AG08395 (cell line): ENCODE measurements at regions not wholly inside any gene's neighbourhood (a gene's known extent, or its start where the extent isn't known, plus 50 kb on each side); places are given as distances from the start of the nearest gene placed in this dataset.
"Not testable (repeated sequence)": the region's sequence is repeated elsewhere in the genome, so short reads cannot be mapped to it uniquely, and the experiment has no call there.

Experiments
- DNase-seq: peaks from one replicate; pipeline ENCODE4 v3.0.0; 2012; ENCODE audit warnings: mixed read lengths, low spot score

GRCh38 chr3:105119801-105120340 is 246.8 kb upstream of the ALCAM start:
- DNase-seq, result no peak

DNA sequence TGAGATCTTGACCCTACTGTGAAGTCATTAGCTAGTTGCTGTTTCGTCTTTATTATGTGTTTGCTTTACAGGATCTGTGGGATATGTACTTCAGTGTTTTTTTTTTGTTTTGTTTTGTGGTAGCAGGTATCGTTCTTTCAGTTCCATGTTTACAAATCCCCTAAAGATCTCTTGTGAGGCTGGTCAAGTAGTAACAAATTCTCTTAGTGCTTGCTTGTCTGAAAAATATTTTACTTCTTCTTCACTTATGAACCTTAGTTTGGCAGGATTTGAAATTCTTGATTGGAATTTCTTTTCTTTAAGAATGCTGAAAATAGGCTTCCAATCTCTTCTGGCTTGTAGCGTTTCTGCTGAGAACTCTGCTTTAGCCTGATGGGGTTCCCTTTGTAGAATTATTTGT is 235.8 kb upstream of the ALCAM start:
- DNase-seq, result no peak

- DNase-seq, result no peak
These were observed 228.8 kb upstream of the ALCAM start for GRCh38 chr3:105137911-105138310.

DNA sequence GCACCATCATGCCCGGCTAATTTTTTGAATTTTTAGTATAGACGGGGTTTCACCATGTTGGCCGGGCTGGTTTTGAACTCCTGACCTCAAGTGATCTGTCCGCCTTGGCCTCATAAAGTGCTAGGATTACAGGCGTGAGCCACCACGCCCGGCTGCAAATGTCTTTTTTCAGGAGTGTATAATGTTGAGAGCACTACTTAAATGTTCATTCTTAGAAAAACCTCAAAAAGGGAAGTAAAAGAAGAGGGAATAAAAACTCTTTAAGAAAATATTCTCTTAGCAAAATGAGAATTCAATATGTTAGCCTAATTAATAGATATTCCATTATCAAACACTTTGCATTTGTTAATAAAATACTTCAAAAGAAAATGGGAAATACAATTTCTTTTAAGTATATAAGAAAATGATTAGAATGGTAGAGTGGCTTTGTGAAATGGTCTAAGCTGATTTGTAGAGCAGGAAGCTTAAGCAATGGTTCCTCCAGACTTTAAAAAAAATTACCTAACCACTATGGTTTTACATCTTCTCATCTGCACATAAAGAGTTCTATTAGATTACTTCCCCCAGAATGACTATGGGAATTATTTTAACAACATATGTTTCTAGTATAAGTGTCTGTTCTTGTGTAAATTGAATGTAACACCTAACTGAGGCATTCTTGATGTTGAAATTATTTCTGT is 226.7 kb upstream of the ALCAM start:
- no peak for DNase-seq

DNA sequence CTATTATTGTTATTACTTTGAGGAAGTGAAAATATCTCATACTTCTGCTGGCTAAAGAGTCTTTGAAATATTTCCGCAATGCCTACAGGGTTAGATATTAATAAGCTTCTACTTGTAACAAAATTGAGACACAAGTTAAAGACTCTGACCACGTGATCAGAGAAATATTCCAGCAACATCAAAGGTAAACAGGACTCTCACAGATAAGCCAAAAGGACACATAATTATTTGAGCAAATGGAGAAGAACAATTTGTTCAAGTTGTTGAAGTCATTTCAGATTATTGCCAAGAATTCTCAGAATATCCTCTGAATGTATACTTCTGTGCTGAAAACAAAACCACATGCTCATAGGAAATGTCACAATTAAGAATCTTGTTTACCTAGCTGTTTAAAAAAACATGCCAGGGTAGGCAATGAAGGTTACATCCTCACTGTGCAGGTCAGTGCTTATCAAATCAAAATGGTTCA is 225.8 kb upstream of the ALCAM start:
- DNase-seq, result no peak

GRCh38 chr3:105144837-105145236 is 221.9 kb upstream of the ALCAM start:
- DNase-seq, result no peak

DNA sequence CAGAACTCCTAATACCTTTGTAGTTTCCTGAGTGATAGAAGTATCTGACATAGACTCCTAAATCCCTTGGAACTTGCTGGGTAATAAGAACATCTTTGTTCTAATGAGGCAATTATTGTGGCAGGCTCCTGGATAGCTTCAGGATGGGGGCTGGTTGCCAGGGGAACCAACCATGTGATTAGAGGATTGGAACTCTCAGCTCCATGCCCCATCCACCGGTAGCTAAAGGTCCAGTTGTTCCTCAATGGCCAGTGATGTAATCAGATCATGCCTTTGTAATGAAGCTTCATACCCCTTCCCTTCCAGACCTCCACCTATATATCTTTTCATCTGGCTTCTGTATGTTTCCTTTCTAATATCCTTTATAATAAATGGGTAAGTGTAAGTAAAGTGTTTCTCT is 221.2 kb upstream of the ALCAM start:
- no peak for DNase-seq

DNA sequence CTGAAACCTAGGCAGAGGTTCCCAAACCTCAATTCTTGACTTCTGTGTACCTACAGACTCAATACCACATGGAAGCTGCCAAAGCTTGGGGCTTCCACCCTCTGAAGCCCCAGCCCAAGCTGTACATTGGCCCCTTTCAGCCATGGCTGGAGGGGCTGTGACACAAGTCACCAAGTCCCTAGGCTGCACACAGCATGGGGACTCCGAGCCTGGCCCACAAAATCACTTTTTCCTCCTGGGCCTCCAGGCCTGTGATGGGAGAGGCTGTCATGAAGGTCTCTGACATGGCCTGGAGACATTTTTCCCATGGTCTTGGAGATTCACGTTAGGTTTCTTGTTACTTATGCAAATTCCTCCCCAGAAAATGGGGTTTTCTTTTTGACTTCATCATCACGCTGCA is 217.5 kb upstream of the ALCAM start:
- DNase-seq, result not testable (repeated sequence)

DNA sequence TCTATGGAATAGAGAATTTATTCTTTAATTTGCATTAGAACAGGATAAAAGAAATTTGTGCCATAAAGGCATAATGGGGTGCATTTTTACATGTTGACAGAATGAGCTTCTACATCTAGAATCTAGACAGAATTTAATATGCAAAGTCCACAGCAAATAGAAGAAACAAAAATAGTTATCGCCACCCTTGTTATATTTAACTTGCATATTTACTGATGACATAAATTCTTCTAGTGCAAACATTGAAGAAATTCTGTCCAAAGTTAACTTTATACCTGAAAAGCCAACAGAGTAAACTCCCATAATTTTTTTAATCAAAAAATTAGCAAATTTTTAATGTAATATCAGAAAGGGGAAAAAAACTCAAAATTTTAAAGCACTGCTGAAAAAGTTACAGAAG is 213.7 kb upstream of the ALCAM start:
- DNase-seq, result no peak

GRCh38 chr3:105154692-105155091 is 212.0 kb upstream of the ALCAM start:
- no peak for DNase-seq

DNA sequence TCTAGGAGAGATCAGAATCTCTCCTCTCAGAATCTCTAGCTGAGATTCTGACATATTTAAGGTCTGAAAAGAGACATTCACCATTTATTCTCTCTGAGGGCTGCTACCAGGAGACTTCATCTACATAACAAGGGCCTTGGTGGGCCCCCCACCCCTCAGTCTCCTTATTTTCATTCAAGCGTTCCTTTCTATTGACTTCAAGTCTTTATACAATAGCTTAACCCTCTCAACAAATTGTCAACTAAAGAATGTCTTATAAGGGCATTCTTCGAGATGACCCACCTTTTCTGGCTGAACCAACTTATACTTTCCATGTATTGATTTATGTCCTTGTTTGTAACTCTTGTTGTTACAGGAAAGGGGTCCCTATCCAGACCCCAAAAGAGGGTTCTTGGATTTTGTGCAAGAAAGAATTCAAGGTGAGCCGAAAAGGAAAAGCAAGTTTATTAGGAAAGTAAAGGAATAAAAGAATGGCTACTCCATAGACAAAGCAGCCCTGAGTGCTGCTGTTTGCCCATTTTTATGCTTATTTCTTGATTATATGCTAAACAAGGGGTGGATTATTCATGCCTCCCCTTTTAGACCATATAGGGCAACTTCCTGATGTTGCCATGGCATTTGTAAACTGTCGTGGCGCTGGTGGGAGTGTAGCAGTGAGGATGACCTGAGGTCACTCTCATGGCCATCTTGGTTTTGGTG is 209.5 kb upstream of the ALCAM start:
- DNase-seq, result no peak

DNA sequence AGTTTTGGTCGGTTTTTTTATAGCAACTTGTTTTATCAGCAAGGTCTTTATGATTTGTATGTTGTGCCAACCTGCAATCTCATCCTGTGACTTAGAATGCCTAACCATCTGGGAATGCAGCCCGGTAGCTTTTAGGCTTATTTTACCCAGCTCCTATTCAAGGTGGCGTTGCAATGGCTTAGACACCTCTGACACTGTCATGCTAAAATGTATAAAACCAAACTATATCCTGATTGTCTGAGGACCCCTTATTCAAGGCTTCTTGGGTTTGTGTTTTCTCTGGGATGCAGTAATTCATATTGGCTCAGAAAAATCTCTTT is 209.0 kb upstream of the ALCAM start:
- DNase-seq, result no peak

DNA sequence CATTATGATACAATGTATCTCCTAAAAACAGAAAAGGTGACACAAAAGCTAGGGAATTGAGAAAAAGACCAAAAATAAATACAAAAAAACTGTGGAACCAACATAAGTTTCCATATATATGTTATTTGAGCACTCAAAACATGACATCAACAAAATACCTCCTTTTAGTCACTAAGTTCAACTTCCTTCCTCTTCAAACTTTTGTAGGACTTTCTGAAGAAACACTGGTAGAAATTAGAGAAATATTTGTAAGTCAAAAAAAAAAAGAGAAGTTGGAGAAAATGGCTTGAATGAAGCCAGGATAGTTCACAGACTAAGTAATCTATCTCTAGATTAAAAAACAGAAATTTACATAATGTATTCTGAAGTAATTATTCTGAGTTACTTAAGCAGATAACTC is 208.4 kb upstream of the ALCAM start:
- DNase-seq, result no peak

DNA sequence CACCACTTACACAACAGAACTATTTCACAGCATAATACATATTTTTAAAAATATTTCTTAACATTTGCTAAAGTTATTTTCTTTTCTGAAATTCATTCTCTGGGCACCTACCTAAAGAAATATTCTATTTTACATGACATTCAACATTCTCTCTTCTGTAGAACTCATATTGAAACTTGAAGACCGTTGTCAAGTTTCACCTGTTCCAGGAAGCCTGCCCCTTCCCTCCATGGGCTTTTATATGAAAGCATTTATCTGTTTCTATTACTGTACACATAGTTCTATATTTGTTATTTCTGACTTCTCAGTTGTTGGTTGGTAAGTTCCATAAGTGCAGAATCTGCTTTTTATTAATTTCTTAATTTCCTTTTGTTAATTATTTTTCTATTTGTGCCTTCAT is 204.3 kb upstream of the ALCAM start:
- no peak for DNase-seq

- peak; percentile 10 for DNase-seq
These were observed 199.8 kb upstream of the ALCAM start for GRCh38 chr3:105166893-105167292.

DNA sequence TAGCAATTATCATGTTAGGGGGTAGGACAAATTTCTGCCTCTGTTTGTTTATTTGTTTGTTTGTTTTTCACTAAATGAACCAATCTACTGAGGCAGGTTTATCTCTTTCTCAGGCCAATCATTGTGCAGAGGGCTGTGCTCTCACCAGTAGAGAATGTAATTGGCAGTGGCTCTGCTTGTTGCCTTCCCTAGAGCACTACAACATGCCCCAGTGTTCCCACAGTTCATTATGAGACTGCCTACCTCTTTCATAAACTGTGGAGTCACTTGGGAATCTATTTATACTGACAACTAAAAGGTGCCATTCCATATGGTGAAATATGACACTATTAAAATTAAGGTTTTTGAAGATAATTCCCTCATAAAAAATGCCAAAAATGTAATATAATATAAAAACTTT is 196.3 kb upstream of the ALCAM start:
- DNase-seq, result no peak

DNA sequence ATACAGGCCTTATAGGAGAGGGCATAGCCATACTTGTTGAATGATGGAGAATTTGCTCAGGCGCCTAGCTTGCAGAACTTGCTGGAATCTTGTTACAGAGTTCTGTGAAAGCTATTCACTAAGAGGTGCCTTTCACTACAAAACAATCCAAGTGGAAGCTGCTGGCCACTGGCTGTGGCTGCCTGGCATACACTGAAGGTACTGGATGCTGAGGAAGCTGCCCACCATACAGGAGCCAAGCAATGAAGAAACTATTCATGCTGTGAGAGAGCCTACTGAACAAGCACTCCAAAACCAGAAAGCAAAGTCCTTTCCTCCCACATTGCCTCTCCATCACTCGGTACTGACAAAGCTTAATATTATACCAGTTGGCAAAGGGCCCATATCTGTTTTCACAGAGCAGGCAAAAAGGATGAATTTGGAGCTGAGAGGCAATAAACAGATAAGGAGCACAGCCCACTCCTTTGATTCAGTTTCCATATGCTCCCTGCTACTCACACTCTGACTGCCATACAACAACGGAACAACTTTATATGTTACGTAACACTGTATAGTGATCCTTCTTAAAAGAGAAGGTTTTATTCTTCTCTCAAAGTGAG is 192.6 kb upstream of the ALCAM start:
- DNase-seq, result no peak

- no peak for DNase-seq
These were observed 189.1 kb upstream of the ALCAM start for GRCh38 chr3:105177576-105177975.

DNA sequence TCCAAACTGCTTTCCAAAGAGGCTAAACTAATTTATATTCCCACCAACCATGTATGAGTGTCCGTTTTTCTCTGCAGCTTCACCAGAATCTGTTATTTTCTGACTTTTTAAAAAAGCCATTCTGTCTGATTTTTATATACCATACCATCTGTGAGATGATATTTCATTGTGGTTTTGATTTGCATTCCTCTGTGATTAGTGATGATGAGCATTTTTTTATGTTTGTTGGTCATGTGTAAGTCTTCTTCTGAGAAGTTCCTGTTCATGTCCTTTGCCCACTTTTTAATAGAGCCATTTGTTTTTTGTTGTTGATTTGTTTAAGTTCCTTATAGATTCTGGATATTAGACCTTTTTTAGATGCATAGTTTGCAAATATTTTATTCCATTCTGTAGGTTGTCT is 179.4 kb upstream of the ALCAM start:
- DNase-seq, result no peak

GRCh38 chr3:105195260-105195659 is 171.4 kb upstream of the ALCAM start:
- peak; percentile 10 for DNase-seq

GRCh38 chr3:105197863-105198262 is 168.8 kb upstream of the ALCAM start:
- no peak for DNase-seq

DNA sequence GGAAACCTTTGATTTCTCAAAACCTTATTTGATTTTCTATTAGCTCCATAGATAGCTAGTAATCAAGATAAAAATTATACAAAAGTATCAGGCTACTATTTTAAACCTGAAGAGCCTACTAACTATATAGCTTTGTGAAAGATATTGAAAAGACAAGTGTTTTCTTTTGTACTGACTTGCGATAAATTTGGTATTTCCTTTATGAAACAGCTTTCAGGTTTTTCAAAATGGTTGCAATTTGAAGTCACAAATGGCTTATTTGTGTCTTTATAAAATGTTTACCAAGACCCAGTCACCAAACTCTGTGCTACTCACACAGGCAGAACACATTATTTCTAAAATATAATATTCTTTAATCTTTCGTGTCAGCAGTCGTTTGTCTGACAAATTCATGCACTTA is 167.5 kb upstream of the ALCAM start:
- no peak for DNase-seq

DNA sequence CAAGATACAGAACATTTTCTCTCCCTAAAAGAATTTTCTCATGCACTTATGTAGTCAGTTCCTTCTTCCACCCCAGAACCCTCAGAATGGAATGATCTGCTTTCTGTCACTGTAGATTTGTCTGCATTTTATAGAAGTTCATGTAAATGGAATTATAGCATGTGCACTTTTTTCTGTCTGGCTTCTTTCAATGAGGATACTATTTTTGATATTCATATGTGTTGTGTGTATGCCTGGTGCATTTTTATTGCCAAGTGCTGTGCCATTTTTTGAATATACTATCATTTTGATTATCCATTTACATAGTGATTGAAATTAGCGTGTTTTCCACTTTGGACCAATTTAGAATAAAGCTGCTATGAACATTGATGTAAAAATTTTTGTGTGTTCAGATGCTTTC is 156.6 kb upstream of the ALCAM start:
- no peak for DNase-seq
